ENCODE measurements at regions not wholly inside any gene's neighbourhood (a gene's known extent, or its start where the extent isn't known, plus 50 kb on each side); places are given as distances from the start of the nearest gene placed in this dataset.

DNA sequence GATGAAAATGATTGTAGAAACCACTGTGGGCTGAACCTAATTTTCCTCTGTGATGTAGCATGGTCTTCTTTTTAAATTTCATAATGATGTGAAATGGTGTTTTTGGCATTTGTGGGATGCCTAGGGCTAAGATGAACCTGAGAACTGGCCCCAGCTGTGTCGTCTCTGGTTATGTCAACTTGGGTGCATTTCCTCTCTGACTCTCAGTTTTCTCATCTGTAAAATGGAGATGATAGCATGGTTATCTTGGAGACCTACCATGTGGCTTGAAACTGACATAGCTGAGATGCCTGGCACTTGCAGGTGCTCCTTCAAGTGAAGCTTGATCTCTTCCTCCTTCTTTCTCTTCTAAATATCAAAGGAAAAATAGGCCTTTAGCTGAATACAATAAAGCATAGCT is 77.8 kb downstream of the BOD1 start:
- Histone ChIP-seq H3K9me3 (no peaks in the 10 kb centered on the region), H3K27me3 (peaks cover 0 to 4% (median 0%) of the 10 kb centered on the region in 3 donors), H3K4me3 (no peak overlapping the region), H3K36me3 (no peaks in the 10 kb centered on the region), H3K4me1 (no peaks in the 10 kb centered on the region), H3K27ac (no peak overlapping the region)
- 65 to 83% (median 76%) methylated on average over 1 of the region's 1 CpG for WGBS, 5 donors
- no peak for DNase-seq
- no peak for TF ChIP-seq EP300 (IDR thresholded peaks at IDR 0.05)
- TF ChIP-seq, protein P1, sequence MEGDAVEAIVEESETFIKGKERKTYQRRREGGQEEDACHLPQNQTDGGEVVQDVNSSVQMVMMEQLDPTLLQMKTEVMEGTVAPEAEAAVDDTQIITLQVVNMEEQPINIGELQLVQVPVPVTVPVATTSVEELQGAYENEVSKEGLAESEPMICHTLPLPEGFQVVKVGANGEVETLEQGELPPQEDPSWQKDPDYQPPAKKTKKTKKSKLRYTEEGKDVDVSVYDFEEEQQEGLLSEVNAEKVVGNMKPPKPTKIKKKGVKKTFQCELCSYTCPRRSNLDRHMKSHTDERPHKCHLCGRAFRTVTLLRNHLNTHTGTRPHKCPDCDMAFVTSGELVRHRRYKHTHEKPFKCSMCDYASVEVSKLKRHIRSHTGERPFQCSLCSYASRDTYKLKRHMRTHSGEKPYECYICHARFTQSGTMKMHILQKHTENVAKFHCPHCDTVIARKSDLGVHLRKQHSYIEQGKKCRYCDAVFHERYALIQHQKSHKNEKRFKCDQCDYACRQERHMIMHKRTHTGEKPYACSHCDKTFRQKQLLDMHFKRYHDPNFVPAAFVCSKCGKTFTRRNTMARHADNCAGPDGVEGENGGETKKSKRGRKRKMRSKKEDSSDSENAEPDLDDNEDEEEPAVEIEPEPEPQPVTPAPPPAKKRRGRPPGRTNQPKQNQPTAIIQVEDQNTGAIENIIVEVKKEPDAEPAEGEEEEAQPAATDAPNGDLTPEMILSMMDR (IDR thresholded peaks at IDR 0.05): no peak
- no peak for TF ChIP-seq POLR2AphosphoS5 (IDR thresholded peaks at IDR 0.05)
- TF ChIP-seq POLR2A (IDR thresholded peaks at IDR 0.05): no peak
- intact Hi-C loops (cut with DNase I; ENCODE audit: low total_unique reads): no loop called here

DNA sequence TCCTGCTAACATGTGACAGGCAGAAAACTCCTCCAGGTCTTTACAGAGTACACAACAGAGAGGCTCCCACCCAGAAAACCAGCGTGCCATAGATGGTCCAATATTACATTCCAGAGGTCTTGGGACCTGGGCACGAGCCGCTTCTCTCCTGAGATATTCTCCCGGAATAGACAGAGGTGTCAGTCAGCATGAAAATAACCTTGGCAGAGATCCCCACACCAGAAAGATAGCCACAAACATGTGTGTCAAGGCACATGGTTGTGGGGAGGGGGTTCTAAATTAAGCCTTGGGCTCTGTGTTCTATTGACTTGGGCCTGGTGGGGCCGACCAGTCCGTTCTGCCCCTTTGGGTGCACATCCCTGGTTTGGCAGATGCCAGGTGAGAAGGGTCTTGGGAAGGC is 78.4 kb downstream of the BOD1 start:
- Histone ChIP-seq H3K4me1 (no peaks in the 10 kb centered on the region), H3K27me3 (peaks cover 0 to 4% (median 0%) of the 10 kb centered on the region in 3 donors), H3K4me3 (no peak overlapping the region), H3K9me3 (no peaks in the 10 kb centered on the region), H3K36me3 (no peaks in the 10 kb centered on the region), H3K27ac (no peak overlapping the region)
- no peak for DNase-seq
- WGBS, 5 donors: 78 to 88% (median 85%) methylated on average over 5 to 6 of the region's 6 CpGs
- intact Hi-C loops (cut with DNase I; ENCODE audit: low total_unique reads): no loop called here
- TF ChIP-seq, protein P1 (IDR thresholded peaks at IDR 0.05): no peak
- TF ChIP-seq POLR2AphosphoS5 (IDR thresholded peaks at IDR 0.05) (no peak), POLR2A (IDR thresholded peaks at IDR 0.05) (no peak), EP300 (IDR thresholded peaks at IDR 0.05) (no peak)

DNA sequence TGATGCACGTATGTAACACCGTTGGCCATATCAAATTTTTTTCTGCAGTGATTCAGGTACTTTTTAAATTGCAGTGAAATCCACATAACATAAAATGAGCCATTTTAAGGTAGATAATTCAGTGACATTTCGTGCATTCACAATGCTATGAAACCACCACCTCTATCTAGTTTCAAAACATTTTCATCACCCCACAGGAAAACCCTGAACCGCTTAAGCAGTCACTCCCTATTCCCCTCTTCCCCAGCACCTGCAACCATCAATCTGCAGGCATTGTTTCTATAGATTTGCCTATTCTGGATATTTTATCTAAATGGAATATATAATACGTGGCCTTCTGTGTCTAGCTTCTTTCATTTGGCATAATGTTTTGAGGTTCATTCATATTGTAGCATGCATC is 79.2 kb downstream of the BOD1 start:
- intact Hi-C loops (cut with DNase I; ENCODE audit: low total_unique reads): no loop called here
- 76 to 84% (median 82%) methylated on average over 5 of the region's 5 CpGs for WGBS, 5 donors
- no peak for TF ChIP-seq EP300 (IDR thresholded peaks at IDR 0.05)
- TF ChIP-seq, protein P1 (IDR thresholded peaks at IDR 0.05): no peak
- no peak for TF ChIP-seq POLR2A (IDR thresholded peaks at IDR 0.05)
- TF ChIP-seq POLR2AphosphoS5 (IDR thresholded peaks at IDR 0.05): no peak

DNA sequence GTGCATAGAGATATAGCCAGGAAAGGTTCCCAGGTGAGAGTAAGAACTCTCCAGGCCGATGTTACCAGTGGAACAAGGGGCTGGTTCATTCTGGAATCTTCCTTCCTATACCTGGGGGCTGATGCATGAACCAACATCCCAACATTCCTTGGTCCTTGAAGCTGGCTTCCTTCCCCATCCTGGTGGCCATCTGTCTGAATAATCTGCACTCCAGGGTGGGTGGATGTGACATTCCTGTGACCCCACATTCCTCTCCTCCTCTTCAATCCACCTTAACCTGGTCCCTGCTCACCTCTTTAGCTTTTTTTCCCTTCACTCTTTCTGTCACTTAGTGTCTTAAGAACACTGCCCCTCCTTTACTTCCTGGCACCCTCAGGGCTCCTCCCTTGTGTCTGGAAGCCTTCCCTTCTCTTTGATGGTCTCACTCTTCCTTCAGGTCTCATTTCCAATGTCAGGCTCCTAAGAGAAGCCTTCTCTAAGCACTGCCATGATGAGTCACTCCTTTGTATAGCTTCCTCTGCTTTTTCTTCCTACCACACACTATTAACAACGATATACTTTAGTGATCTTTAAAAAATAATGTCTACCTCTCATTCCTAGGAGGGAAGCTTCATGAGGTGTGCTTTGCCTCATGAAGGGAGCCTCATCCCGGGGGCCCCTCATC is 80.3 kb downstream of the BOD1 start:
- peaks cover 0 to 4% (median 0%) of the 10 kb centered on the region in 3 donors for H3K27me3 ChIP-seq
- TF ChIP-seq POLR2A (IDR thresholded peaks at IDR 0.05) (no peak), EP300 (IDR thresholded peaks at IDR 0.05) (no peak)
- H3K36me3 ChIP-seq: no peaks in the 10 kb centered on the region
- WGBS, 5 donors: 59 to 71% (median 66%) methylated on average over 3 of the region's 3 CpGs
- no peaks in the 10 kb centered on the region for H3K4me1 ChIP-seq
- H3K27ac ChIP-seq: no peak overlapping the region
- no peak for DNase-seq
- no peak overlapping the region for H3K4me3 ChIP-seq
- H3K9me3 ChIP-seq: no peaks in the 10 kb centered on the region
- intact Hi-C loops (cut with DNase I; ENCODE audit: low total_unique reads): no loop called here

More for the DNA sequence above, 79.2 kb downstream of the BOD1 start:
- H3K4me1 ChIP-seq: no peaks in the 10 kb centered on the region
- H3K27me3 ChIP-seq: peaks cover 0 to 4% (median 0%) of the 10 kb centered on the region in 3 donors
- no peak overlapping the region for H3K27ac ChIP-seq
- H3K4me3 ChIP-seq: no peak overlapping the region
- no peak for DNase-seq
- no peaks in the 10 kb centered on the region for H3K9me3 ChIP-seq
- no peaks in the 10 kb centered on the region for H3K36me3 ChIP-seq

All from stomach (tissue), 8 donors.